H1 (cell line): ENCODE measurements at regions not wholly inside any gene's neighbourhood (a gene's known extent, or its start where the extent isn't known, plus 50 kb on each side); places are given as distances from the start of the nearest gene placed in this dataset.

Experiments
- MAFK ChIP-seq: IDR thresholded peaks from 2 replicates; pipeline ENCODE4 v1.6.1; 2012; ENCODE audit warnings: low read depth, mild to moderate bottlenecking, improper control_type of control experiment, low read length
- RAD21 ChIP-seq, 2 experiments: IDR thresholded peaks in 1 of 2; conservative IDR thresholded peaks in 1 of 2; 2 replicates each; pipeline ENCODE4 v1.6.1; 2011; ENCODE audit warnings: low read depth in 2 of 2, low read length in 2 of 2, improper control_type of control experiment in 1 of 2, inconsistent platforms in 1 of 2, mild to moderate bottlenecking in 1 of 2, moderate library complexity in 1 of 2
- SIN3A ChIP-seq, 2 experiments: IDR thresholded peaks in 1 of 2; conservative IDR thresholded peaks in 1 of 2; 2 replicates each; pipeline ENCODE4 v1.6.1; 2011 to 2012; ENCODE audit warnings: low read length in 2 of 2, improper control_type of control experiment in 1 of 2, low read depth in 1 of 2, mild to moderate bottlenecking in 1 of 2
- SIX5 ChIP-seq: IDR thresholded peaks from 2 replicates; pipeline ENCODE4 v1.6.1; 2011; ENCODE audit warnings: mild to moderate bottlenecking, low read depth, low read length
- SUZ12 ChIP-seq: fragments of 200-600 bp; sonication (generic); IDR thresholded peaks from 2 replicates; pipeline ENCODE4 v1.6.1; 2012; ENCODE audit warnings: mild to moderate bottlenecking, inconsistent platforms, low read length, moderate library complexity, mixed read lengths
- TBP ChIP-seq: IDR thresholded peaks from 2 replicates; pipeline ENCODE4 v1.6.1; 2011; ENCODE audit warnings: low read depth, low read length, improper control_type of control experiment
- TCF12 ChIP-seq: IDR thresholded peaks from 2 replicates; pipeline ENCODE4 v1.6.1; 2011; ENCODE audit warnings: low read depth, mild to moderate bottlenecking, low read length
- YY1 ChIP-seq: IDR thresholded peaks from 2 replicates; pipeline ENCODE4 v1.6.1; 2011; ENCODE audit warnings: low read depth, mild to moderate bottlenecking, low read length
- ZNF274 ChIP-seq: IDR thresholded peaks from 2 replicates; pipeline ENCODE4 v1.7.0; 2012; ENCODE audit warnings: low read length, borderline replicate concordance; ENCODE audit errors: extremely low read depth
- TF ChIP-seq, protein P1 (sequence below): fragments of 300-600 bp; sonication (generic); IDR thresholded peaks from 2 replicates; pipeline ENCODE4 v1.7.1; 2012; ENCODE audit warnings: low read length, moderate library complexity, mild to moderate bottlenecking, inconsistent platforms; ENCODE audit not compliant: insufficient replicate concordance
- TF ChIP-seq, protein P2 (sequence below): IDR thresholded peaks from 2 replicates; pipeline ENCODE4 v1.6.1; 2011; ENCODE audit warnings: low read depth, mild to moderate bottlenecking, low read length; ENCODE audit not compliant: insufficient read depth

DNA sequence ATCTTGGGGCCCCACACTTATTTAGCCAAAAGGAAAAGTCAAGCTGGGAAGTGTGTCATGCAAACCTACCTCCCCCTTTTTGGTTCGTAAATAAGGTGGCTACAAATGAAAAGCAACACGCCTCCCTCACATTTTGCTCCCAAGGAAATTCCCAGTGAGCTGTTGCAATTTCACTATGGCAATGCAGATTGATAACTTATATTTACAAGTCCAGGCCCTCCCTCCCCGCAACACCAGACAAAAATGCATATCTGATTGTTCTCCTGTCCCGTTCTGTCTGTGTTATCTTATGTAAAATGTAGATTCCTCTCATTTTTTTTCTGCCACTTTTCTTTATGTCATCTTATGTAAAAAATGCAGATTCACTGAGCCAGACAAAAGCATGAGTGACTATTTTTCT, 1305.3 kb downstream of the SLITRK5 start (continued):
- TF ChIP-seq, protein P1, sequence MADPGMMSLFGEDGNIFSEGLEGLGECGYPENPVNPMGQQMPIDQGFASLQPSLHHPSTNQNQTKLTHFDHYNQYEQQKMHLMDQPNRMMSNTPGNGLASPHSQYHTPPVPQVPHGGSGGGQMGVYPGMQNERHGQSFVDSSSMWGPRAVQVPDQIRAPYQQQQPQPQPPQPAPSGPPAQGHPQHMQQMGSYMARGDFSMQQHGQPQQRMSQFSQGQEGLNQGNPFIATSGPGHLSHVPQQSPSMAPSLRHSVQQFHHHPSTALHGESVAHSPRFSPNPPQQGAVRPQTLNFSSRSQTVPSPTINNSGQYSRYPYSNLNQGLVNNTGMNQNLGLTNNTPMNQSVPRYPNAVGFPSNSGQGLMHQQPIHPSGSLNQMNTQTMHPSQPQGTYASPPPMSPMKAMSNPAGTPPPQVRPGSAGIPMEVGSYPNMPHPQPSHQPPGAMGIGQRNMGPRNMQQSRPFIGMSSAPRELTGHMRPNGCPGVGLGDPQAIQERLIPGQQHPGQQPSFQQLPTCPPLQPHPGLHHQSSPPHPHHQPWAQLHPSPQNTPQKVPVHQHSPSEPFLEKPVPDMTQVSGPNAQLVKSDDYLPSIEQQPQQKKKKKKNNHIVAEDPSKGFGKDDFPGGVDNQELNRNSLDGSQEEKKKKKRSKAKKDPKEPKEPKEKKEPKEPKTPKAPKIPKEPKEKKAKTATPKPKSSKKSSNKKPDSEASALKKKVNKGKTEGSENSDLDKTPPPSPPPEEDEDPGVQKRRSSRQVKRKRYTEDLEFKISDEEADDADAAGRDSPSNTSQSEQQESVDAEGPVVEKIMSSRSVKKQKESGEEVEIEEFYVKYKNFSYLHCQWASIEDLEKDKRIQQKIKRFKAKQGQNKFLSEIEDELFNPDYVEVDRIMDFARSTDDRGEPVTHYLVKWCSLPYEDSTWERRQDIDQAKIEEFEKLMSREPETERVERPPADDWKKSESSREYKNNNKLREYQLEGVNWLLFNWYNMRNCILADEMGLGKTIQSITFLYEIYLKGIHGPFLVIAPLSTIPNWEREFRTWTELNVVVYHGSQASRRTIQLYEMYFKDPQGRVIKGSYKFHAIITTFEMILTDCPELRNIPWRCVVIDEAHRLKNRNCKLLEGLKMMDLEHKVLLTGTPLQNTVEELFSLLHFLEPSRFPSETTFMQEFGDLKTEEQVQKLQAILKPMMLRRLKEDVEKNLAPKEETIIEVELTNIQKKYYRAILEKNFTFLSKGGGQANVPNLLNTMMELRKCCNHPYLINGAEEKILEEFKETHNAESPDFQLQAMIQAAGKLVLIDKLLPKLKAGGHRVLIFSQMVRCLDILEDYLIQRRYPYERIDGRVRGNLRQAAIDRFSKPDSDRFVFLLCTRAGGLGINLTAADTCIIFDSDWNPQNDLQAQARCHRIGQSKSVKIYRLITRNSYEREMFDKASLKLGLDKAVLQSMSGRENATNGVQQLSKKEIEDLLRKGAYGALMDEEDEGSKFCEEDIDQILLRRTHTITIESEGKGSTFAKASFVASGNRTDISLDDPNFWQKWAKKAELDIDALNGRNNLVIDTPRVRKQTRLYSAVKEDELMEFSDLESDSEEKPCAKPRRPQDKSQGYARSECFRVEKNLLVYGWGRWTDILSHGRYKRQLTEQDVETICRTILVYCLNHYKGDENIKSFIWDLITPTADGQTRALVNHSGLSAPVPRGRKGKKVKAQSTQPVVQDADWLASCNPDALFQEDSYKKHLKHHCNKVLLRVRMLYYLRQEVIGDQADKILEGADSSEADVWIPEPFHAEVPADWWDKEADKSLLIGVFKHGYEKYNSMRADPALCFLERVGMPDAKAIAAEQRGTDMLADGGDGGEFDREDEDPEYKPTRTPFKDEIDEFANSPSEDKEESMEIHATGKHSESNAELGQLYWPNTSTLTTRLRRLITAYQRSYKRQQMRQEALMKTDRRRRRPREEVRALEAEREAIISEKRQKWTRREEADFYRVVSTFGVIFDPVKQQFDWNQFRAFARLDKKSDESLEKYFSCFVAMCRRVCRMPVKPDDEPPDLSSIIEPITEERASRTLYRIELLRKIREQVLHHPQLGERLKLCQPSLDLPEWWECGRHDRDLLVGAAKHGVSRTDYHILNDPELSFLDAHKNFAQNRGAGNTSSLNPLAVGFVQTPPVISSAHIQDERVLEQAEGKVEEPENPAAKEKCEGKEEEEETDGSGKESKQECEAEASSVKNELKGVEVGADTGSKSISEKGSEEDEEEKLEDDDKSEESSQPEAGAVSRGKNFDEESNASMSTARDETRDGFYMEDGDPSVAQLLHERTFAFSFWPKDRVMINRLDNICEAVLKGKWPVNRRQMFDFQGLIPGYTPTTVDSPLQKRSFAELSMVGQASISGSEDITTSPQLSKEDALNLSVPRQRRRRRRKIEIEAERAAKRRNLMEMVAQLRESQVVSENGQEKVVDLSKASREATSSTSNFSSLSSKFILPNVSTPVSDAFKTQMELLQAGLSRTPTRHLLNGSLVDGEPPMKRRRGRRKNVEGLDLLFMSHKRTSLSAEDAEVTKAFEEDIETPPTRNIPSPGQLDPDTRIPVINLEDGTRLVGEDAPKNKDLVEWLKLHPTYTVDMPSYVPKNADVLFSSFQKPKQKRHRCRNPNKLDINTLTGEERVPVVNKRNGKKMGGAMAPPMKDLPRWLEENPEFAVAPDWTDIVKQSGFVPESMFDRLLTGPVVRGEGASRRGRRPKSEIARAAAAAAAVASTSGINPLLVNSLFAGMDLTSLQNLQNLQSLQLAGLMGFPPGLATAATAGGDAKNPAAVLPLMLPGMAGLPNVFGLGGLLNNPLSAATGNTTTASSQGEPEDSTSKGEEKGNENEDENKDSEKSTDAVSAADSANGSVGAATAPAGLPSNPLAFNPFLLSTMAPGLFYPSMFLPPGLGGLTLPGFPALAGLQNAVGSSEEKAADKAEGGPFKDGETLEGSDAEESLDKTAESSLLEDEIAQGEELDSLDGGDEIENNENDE, result no peak
- no peak for TF ChIP-seq ZNF274
- TF ChIP-seq RAD21 (IDR thresholded peaks at IDR 0.05 in 1 of 2, conservative IDR thresholded peaks at IDR 0.05 in 1 of 2; ENCODE audit: low read depth in 2 of 2, low read length in 2 of 2), result no peak
- TF ChIP-seq SIX5, result no peak
- TF ChIP-seq TBP, result no peak
- TF ChIP-seq TCF12, result no peak
- TF ChIP-seq MAFK, result no peak
- TF ChIP-seq SIN3A (conservative IDR thresholded peaks at IDR 0.05 in 1 of 2, IDR thresholded peaks at IDR 0.05 in 1 of 2; ENCODE audit: low read depth in 1 of 2, low read length in 2 of 2), result no peak
- no peak for TF ChIP-seq SUZ12
- TF ChIP-seq, protein P2, sequence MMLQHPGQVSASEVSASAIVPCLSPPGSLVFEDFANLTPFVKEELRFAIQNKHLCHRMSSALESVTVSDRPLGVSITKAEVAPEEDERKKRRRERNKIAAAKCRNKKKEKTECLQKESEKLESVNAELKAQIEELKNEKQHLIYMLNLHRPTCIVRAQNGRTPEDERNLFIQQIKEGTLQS, result no peak
- no peak for TF ChIP-seq YY1
